ENCODE measurements at regions not wholly inside any gene's neighbourhood (a gene's known extent, or its start where the extent isn't known, plus 50 kb on each side); places are given as distances from the start of the nearest gene placed in this dataset.

GRCh38 chr1:42096554-42096953 is 56.7 kb upstream of the GUCA2B start:
- DNase-seq (ENCODE audit: low read depth, low spot score) = no peak

GRCh38 chr1:42089246-42089645 is 64.0 kb upstream of the GUCA2B start:
- DNase-seq (ENCODE audit: low read depth, low spot score) = no peak

DNA sequence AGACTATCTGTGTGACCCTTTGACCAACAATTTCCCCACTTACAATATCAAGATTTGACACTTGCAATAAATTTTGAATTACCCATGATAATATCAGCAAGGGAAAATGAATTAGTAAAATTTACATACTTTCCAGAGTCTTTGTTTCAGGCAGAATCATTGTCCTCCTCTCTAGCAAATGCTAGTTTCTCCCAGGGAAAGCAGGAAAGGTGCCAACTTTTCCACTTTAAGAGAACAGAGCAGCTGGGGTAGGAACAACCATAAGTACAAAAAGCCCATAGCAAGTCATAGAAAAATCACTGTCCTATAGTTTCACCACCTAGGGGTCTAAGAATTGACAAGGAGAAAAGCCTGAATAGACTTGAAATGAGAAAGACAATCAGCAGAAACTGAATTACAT is 67.1 kb upstream of the GUCA2B start:
- no peak for DNase-seq (ENCODE audit: low read depth, low spot score)

DNA sequence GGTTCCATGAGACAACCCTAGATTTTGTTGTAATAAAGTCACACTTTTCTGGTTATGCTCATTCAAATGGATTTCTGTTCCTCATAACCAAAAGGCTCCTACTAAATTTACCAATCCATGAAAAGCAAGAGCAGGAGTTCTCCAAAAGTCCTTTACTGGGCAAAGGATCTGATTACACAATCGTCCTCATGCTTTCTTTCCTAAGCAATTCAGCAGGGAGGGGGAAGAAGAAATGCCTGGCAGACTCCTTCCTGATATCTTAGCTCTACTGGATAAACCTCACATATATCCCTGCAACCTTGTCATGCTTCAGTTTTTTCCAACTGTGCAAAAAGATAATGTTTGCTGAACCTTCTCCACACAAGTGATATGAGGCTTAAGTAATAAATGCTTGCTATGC is 67.6 kb upstream of the GUCA2B start:
- no peak for DNase-seq (ENCODE audit: low read depth, low spot score)

DNA sequence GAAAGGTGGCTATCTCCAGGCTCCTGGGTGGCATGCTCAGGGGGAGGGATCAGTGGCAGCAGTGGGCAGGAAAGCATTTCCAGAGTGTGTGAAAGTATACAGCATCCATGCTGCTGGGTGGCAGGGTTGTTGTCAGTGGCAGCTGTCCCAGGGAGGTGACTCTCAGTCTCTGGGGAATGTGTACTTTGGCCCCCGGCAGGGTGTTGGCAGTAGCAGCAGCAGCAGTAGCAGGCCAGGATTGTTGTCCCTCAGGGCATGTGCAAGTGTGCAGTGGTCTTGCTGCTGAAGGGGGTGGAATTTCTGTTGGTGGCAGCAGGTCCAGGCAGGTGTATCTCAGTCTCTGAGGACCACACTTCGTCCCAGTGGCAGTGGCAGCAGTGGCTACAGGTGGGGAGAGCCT is 71.7 kb upstream of the GUCA2B start:
- peak; percentile 2 for DNase-seq (ENCODE audit: low read depth, low spot score)

- DNase-seq (ENCODE audit: low read depth, low spot score) = no peak
These were observed 78.0 kb upstream of the GUCA2B start for GRCh38 chr1:42075179-42075578.

DNA sequence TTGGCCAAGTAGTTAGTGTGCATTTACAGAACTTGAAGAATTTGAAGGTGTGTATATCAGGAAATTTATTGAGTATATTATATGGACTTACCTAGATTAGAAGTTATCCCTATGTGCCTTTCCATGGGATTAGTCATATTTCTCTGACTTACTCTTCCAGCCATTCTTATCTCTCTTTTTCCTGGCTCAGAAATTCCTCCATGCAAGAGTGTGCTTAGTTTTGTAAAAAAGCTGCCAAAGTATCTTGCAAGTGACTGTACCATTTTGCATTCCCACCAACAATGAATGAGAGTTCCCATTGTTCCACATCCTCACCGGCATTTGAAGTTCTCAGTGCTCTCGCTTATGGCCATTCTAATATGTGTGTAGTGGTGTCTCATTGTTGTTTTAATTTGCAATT is 82.2 kb upstream of the GUCA2B start:
- no peak for DNase-seq (ENCODE audit: low read depth, low spot score)

DNA sequence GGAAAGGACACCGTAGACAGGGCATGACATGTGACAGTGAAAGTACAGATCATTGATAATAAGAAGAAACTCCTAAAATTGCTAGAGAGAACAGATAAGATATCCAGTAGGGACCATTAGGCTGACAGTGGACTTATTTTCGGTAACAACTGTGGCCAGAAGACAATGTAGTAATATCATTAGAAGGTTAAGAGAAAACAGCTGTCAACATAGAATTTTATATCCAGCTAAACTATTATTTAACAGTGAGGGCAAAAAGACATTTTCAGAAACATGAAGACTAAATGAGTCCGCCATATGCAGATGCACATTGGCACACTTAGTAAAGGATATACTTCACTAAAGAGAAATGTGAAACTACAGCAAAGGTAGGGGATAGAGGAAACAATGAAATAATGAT is 95.4 kb upstream of the GUCA2B start:
- no peak for DNase-seq (ENCODE audit: low read depth, low spot score)

GRCh38 chr1:42056460-42056859 is 96.8 kb upstream of the GUCA2B start:
- DNase-seq (ENCODE audit: low read depth, low spot score) = no peak

GRCh38 chr1:42055061-42055460 is 98.1 kb upstream of the GUCA2B start:
- DNase-seq (ENCODE audit: low read depth, low spot score) = no peak

DNA sequence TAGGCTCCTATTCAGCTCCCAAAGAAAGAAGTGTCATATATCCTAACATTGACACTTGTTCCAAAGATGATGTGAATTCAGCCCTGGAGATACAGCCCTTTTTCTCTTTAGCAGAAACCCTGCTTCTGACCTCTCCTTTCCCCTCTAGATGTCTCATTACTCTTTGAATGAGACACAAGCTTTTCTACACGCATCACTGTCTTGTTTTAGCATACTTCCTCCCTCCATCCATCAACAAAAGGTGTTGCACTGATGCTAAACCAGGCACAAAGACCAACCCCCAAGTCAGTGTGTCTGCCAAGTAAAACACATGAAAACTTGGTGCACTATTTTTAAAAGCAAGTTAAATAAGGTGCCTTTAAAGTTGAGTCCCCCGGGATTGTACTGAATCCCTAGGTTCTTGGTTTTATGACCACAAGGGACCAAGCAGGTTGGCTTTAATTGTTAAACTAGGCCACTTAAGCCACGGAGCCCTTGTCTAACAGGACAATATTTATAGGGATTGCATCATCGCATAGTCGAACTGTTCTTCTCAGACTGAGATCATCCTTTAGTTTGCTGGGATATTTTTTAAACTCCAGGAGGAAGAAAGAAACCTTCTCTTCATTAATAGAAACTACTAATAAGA is 101.0 kb upstream of the GUCA2B start:
- DNase-seq (ENCODE audit: low read depth, low spot score) = no peak

GRCh38 chr1:42047508-42047880 is 105.7 kb upstream of the GUCA2B start:
- no peak for DNase-seq (ENCODE audit: low read depth, low spot score)

- no peak for DNase-seq (ENCODE audit: low read depth, low spot score)
These were observed 106.3 kb upstream of the GUCA2B start for GRCh38 chr1:42046761-42047507.

DNA sequence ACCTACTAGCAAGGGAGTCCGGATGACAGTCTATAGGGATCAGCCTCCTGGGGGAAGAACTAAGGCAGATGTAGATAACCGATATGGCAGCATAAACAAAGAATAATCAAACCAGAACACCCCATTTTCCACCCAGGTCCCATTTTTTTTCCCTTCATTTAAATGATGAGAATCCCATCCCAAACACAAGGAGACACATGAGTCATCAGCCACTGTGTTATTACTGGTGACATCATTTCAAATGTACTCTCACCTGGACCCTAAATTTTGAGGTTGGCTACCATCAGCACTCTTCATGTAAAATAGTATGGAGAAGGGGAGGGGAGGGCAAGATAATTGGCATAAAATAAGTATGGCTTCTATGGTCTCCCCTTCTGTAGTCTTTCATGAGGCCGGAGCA is 108.9 kb upstream of the GUCA2B start:
- no peak for DNase-seq (ENCODE audit: low read depth, low spot score)

GRCh38 chr1:42043811-42044210 is 109.4 kb upstream of the GUCA2B start:
- no peak for DNase-seq (ENCODE audit: low read depth, low spot score)

DNA sequence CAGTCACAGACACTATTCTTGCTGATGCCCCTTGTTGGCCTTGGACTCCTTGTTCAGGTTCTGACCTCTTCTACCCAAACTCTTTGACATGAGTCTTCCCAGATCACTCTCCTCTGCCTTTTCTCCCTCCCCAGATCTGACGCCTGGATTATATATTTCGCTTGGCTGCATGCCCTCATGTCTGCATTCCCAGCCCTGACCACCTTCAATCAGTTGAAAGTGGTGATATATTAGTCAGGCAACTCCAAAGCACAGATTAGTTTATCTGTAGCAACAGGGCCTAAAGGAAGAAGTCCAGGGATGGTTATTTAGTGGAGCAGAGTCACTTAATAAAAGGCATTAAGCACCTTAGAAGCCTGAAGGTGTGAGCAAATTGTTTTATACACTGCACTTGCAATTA is 110.0 kb upstream of the GUCA2B start:
- DNase-seq (ENCODE audit: low read depth, low spot score) = no peak

- DNase-seq (ENCODE audit: low read depth, low spot score) = no peak
These were observed 112.2 kb upstream of the GUCA2B start for GRCh38 chr1:42041031-42041430.

GRCh38 chr1:42040159-42040558 is 113.1 kb upstream of the GUCA2B start:
- peak; percentile 16 for DNase-seq (ENCODE audit: low read depth, low spot score)

GRCh38 chr1:42038261-42038660 is 114.9 kb upstream of the GUCA2B start:
- DNase-seq (ENCODE audit: low read depth, low spot score) = peak; percentile 6

DNA sequence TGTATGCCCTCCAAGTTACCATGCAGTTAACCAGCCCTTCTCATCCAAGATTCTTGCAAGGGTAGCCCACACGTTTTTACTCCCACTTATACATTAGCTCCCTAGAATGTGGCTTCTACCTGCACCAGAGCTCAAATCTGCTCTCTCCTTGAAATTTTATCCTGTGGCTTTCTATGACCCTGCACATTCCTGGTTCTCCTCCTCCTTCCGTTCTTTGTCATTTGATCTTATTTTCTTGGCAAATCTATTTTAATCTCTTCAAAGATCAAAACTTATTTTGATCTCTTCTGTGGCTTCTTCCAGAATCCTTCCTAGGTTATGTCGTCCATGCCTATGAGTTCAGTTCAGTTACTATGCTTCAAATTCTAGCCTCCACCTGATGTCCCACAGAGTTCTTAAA is 115.6 kb upstream of the GUCA2B start:
- no peak for DNase-seq (ENCODE audit: low read depth, low spot score)

DNA sequence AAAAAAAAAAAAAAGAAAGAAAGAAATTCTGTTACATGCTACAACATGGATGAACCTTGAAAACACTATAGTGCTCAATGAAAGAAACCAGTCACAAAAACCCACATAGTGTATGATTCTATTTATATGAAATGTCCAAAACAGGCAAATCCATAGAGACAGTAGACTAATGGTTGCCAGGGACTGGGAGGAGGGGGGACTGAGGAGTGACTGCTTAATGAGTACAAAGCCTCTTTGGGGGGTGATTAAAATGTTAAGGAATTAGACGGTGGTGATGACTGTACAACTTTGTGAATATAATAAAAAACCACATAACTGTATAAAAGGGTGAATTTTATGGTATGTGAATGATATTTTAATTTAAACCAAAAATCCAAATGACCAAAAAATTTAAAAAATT is 116.0 kb upstream of the GUCA2B start:
- no peak for DNase-seq (ENCODE audit: low read depth, low spot score)

DNA sequence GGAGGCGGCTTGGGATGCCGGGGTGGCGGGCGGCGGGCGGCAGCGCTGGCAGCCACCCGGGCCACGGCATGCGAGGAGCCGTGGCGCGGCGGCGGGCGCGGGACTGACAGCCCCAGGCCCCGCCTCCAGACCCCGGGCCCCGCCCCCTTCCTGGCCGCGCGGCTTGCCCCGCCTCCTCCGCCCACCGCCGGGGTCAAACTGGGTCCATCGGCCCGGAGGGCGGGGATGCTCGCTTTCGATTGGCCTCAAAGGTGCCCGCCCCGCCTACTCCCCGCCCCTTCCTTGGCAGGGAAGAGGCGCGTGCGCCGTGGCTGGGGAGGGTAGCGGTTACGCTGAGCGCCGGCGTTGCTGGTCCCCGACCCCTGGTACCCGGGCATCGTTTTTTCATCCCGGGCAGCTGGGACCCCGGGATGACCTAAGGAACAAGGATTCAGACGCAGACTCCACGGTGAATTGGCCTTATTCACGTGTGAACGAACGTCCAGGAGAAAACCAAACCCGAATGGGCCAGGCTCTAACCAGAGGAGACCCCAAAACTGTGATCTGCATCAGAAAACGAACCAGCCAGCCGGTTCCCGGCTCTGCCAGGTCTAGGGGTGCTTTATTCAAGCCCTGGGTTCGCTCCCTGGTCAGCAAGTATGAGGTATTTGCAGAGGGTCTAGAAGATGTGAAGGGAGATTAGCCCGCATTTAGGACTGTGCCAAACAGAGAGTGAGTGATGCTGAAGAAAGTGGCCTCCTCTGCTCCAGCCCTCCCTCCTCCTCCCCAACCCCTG is 117.2 kb upstream of the GUCA2B start:
- DNase-seq (ENCODE audit: low read depth, low spot score) = peak; percentile 87

All from ELF-1 (cell line).